Liver (tissue), 3 donors: ENCODE measurements at regions not wholly inside any gene's neighbourhood (a gene's known extent, or its start where the extent isn't known, plus 50 kb on each side); places are given as distances from the start of the nearest gene placed in this dataset.

Experiments used
- CTCF ChIP-seq: fragments of 150-350 bp; IDR thresholded peaks from 2 replicates; pipeline ENCODE4 v1.5.1; 2017; ENCODE audit warnings: improper control_type of control experiment, low read depth, low read length; ENCODE audit not compliant: missing input control
- EGR1 ChIP-seq, 2 donors: IDR thresholded peaks; 2 replicates each; pipeline ENCODE4 v1.6.1; 2016 to 2018; ENCODE audit warnings: antibody characterized with exemption in 2 of 2, low read depth in 2 of 2
- FOXA1 ChIP-seq: IDR thresholded peaks from 2 replicates; pipeline ENCODE4 v1.6.1; 2016; ENCODE audit warnings: antibody characterized with exemption
- JUND ChIP-seq, 2 donors: IDR thresholded peaks; 2 replicates each; pipeline ENCODE4 v1.6.1; 2016; ENCODE audit warnings: antibody characterized with exemption in 2 of 2
- REST ChIP-seq: IDR thresholded peaks from 2 replicates; pipeline ENCODE4 v1.6.1; 2016; ENCODE audit warnings: antibody characterized with exemption, mild to moderate bottlenecking
- RXRA ChIP-seq, 2 donors: IDR thresholded peaks; 2 replicates each; pipeline ENCODE4 v1.6.1; 2017 to 2018; ENCODE audit warnings: antibody characterized with exemption in 2 of 2, mild to moderate bottlenecking in 1 of 2
- SP1 ChIP-seq: IDR thresholded peaks from 2 replicates; pipeline ENCODE4 v1.6.1; 2018; ENCODE audit warnings: antibody characterized with exemption, mild to moderate bottlenecking
- YY1 ChIP-seq: IDR thresholded peaks from 2 replicates; pipeline ENCODE4 v1.6.1; 2016; ENCODE audit warnings: antibody characterized with exemption, mild to moderate bottlenecking
- TF ChIP-seq, protein P1 (sequence below): IDR thresholded peaks from 2 replicates; pipeline ENCODE4 v1.6.1; 2016; ENCODE audit warnings: antibody characterized with exemption
- donor health status: healthy.
- donor health status: healthy.

DNA sequence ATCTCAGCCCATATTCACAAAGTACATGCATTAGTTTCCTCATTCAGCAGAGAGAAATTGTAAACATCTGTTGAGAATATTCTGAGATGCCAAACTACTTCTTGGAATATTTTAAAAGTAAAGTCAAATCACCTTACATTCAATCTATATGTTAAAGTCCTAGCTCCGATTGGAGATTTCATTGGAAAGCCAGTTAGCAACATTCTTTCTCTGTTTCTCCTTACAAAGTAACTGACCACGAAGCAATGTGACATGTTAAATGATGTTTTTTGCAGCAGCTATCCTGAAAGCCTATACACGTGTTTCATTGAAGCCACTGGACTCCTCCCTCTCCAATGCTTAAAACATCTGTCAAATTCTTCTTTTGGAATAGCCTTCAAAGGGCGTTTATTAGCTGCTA, 379.1 kb upstream of the CCNH start:
- TF ChIP-seq REST (no peak), CTCF (no peak), FOXA1 (no peak), RXRA (IDR thresholded peaks at IDR 0.05) (no peak), EGR1 (IDR thresholded peaks at IDR 0.05; ENCODE audit: low read depth in 2 of 2) (no peak), YY1 (no peak), SP1 (no peak), JUND (IDR thresholded peaks at IDR 0.05) (no peak)
- TF ChIP-seq, protein P1, sequence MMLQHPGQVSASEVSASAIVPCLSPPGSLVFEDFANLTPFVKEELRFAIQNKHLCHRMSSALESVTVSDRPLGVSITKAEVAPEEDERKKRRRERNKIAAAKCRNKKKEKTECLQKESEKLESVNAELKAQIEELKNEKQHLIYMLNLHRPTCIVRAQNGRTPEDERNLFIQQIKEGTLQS, result no peak
